ENCODE measurements at regions not wholly inside any gene's neighbourhood (a gene's known extent, or its start where the extent isn't known, plus 50 kb on each side); places are given as distances from the start of the nearest gene placed in this dataset.
"Not testable (repeated sequence)": the region's sequence is repeated elsewhere in the genome, so short reads cannot be mapped to it uniquely, and the experiment has no call there.

GRCh38 chr1:229148041-229148671, 122.8 kb upstream of the RAB4A start:
- TF ChIP-seq ZFX (IDR thresholded peaks at IDR 0.05): no peak

GRCh38 chr1:229148743-229149142, 122.2 kb upstream of the RAB4A start:
- no peak for TF ChIP-seq ZFX (IDR thresholded peaks at IDR 0.05)
- no peak for TF ChIP-seq CTCF (conservative IDR thresholded peaks at IDR 0.05)
- H3K27ac ChIP-seq: no peak overlapping the region

More at GRCh38 chr1:229148041-229148671, 122.8 kb upstream of the RAB4A start:
- H3K27ac ChIP-seq: no peak overlapping the region

GRCh38 chr1:229149435-229149834, 121.5 kb upstream of the RAB4A start:
- no peak overlapping the region for H3K27ac ChIP-seq
- TF ChIP-seq CTCF (conservative IDR thresholded peaks at IDR 0.05) (no peak), ZFX (IDR thresholded peaks at IDR 0.05) (no peak)

GRCh38 chr1:229150518-229150917, 120.4 kb upstream of the RAB4A start:
- TF ChIP-seq ZFX (IDR thresholded peaks at IDR 0.05) (no peak), CTCF (conservative IDR thresholded peaks at IDR 0.05) (no peak)
- H3K27ac ChIP-seq: no peak overlapping the region

GRCh38 chr1:229151412-229151811, 119.5 kb upstream of the RAB4A start:
- not testable (repeated sequence) for H3K27ac ChIP-seq

GRCh38 chr1:229152311-229152710, 118.6 kb upstream of the RAB4A start:
- no peak overlapping the region for H3K27ac ChIP-seq
- TF ChIP-seq ZFX (IDR thresholded peaks at IDR 0.05) (no peak), CTCF (conservative IDR thresholded peaks at IDR 0.05) (no peak)

- H3K27ac ChIP-seq: no peak overlapping the region
- no peak for TF ChIP-seq CTCF (conservative IDR thresholded peaks at IDR 0.05)
- TF ChIP-seq ZFX (IDR thresholded peaks at IDR 0.05): no peak
Measured at GRCh38 chr1:229153955-229154548, 116.9 kb upstream of the RAB4A start.

GRCh38 chr1:229154811-229155210, 116.1 kb upstream of the RAB4A start:
- no peak overlapping the region for H3K27ac ChIP-seq
- TF ChIP-seq ZFX (IDR thresholded peaks at IDR 0.05) (no peak), CTCF (conservative IDR thresholded peaks at IDR 0.05) (no peak)

All from C4-2B (cell line).